ENCODE measurements at regions not wholly inside any gene's neighbourhood (a gene's known extent, or its start where the extent isn't known, plus 50 kb on each side); places are given as distances from the start of the nearest gene placed in this dataset.

GRCh38 chr9:78493166-78493742 is 196.3 kb downstream of the PSAT1 start:
- DNase-seq (ENCODE audit: low read depth in 2 of 2): no peak

DNA sequence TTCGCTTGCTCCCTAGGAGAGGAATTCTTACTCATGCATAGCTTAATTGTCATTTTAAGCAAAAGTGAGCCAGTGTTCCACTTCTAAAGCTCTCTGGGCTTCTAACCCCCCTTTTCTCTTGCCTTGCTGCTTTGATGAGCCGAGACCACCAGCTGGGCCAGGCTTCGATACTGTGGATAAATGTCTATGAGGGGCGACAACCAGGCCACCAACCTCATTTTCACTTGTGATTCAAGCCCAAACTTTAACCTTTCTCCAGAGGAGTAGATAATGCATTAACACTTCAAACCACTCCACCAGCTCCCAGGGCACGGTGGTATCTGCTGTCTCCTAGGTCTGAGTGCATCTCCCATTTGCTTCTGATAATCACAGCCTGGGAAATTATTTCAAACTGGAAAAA is 205.6 kb downstream of the PSAT1 start:
- no peak for DNase-seq (ENCODE audit: low read depth in 2 of 2)

- DNase-seq (ENCODE audit: low read depth in 2 of 2): no peak
Measured at GRCh38 chr9:78505546-78505945, 208.6 kb downstream of the PSAT1 start.

- no peak for DNase-seq (ENCODE audit: low read depth in 2 of 2)
Measured at GRCh38 chr9:78507037-78507436, 210.1 kb downstream of the PSAT1 start.

- DNase-seq (ENCODE audit: low read depth in 2 of 2): no peak
Measured at GRCh38 chr9:78510035-78510434, 213.1 kb downstream of the PSAT1 start.

DNA sequence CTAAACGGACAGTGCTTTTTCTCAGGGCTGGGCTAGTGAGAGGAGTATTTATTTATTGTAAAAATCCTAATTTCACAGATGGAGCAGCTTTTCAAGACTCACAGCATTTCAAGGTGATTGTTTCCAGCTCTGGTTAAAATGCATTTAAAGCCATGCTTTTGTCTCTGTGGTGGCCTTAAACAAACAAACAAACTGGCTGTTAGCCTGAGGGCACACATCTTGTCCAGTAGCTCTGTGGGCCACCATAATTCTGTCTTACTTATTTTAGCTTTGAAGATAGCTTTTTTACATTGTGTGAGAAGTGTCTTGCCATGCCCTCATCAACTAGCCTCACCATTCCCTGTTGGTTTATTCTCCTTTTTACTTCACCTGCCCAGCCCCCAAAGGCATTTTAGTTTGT is 218.2 kb downstream of the PSAT1 start:
- DNase-seq (ENCODE audit: low read depth in 2 of 2): no peak

- DNase-seq (ENCODE audit: low read depth in 2 of 2): no peak
Measured at GRCh38 chr9:78519786-78520185, 222.9 kb downstream of the PSAT1 start.

DNA sequence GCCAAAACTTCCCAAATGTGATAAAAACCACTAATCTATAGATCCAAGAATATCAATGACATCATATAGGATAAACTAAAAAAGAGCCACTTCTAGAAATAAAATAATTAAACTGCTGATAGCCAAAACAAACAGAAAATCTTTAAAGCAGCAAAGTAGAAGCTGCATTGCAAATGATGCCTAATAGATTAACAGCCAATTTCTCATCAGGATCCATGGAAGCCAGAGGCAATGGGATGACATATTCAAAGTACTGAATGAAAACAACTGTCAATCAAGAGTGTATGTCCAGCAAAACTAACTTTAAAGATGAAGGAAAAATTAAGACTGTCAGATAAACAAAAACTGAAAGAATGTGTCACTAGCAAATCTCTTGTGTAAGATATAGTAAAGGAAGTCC is 224.8 kb downstream of the PSAT1 start:
- DNase-seq (ENCODE audit: low read depth in 2 of 2): no peak

DNA sequence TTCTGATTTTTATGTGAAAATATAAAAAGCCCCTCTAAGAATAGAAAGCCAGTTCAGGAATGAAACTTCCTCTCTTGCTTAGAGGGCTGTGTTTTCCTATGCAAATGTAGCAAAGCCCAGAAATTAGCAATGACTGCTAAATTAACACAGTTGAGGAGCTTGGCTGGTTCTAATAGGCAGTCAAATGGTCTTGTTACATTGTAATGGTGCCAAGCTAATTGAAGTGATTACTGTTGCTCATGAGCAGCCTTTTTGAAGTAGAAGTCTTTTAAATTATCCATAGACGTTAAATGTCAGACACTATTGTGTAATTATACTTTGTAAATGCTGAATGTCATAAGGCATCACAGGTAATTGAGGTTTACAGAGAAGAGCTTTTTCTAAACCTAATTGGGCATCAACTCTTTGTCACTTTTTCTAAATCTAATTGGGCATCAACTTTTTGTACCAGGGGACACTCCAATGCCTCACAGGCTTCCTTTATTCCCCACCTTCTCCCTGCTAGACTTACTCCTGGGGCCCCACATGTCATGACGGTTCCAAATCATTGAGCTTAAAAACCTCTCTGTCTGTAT is 229.1 kb downstream of the PSAT1 start:
- no peak for DNase-seq (ENCODE audit: low read depth in 2 of 2)

GRCh38 chr9:78533500-78533899 is 236.6 kb downstream of the PSAT1 start:
- no peak for DNase-seq (ENCODE audit: low read depth in 2 of 2)

GRCh38 chr9:78539188-78539587 is 242.3 kb downstream of the PSAT1 start:
- no peak for DNase-seq (ENCODE audit: low read depth in 2 of 2)

GRCh38 chr9:78539904-78540303 is 243.0 kb downstream of the PSAT1 start:
- DNase-seq (ENCODE audit: low read depth in 2 of 2): no peak

GRCh38 chr9:78541868-78542443 is 245.0 kb downstream of the PSAT1 start:
- no peak for DNase-seq (ENCODE audit: low read depth in 2 of 2)

GRCh38 chr9:78542491-78543181 is 245.7 kb downstream of the PSAT1 start:
- DNase-seq (ENCODE audit: low read depth in 2 of 2): no peak

DNA sequence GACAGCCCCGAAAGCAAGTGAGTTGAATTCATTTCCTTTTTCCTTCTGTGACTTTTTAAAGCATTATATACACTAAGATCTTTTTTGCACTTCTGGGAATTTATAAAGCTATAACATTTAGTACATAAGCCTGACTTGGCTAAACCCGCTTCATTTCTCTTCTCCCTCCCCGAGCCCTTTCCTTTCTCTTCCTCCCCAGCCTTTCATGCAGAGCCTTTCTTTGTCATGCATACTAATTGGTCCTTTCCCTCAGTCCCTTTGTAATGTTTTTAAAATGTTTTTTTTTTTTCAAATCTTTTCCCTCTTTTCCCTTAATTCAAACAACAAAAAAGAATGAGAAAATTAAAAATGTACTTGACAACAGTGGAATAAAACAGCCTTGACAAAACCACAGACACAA is 246.4 kb downstream of the PSAT1 start:
- DNase-seq (ENCODE audit: low read depth in 2 of 2): no peak

DNA sequence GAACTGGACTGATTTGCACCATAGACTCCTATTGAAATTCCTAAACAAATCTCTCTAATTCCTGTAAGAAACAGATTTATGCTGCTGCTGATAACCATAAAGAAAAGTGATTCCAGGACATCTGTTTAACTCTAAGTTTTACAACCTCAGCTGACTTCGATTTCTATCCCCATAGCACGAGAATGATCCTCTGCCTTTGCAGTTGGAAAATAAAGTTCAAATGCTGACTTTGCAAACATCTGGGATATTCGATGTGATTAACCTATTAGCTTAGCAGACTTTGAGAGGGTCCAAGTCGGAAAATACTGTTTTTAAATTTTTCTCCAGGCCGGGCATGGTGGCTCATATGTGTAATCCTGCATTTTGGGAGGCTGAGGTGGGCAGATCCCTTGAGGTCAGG is 247.3 kb downstream of the PSAT1 start:
- DNase-seq (ENCODE audit: low read depth in 2 of 2): no peak

DNA sequence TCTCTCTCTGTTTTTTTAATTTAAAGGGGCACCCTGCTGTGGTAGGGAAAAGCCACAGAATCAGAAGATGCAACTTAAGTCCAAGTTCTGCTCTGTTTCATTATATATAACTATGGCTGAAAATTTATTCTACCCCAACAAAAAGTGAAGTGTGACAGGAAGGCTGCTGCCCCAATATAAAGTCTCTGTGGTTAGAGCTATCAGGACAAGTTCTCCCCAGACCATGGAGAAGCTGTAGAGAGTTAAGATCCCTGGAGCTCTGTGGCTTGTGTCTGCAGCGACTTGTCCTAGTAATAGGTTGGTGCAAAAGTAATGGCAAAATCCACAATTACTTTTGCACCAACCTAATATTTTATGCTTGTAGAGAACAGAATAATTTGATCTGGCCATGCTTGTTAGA is 250.9 kb downstream of the PSAT1 start:
- no peak for DNase-seq (ENCODE audit: low read depth in 2 of 2)

DNA sequence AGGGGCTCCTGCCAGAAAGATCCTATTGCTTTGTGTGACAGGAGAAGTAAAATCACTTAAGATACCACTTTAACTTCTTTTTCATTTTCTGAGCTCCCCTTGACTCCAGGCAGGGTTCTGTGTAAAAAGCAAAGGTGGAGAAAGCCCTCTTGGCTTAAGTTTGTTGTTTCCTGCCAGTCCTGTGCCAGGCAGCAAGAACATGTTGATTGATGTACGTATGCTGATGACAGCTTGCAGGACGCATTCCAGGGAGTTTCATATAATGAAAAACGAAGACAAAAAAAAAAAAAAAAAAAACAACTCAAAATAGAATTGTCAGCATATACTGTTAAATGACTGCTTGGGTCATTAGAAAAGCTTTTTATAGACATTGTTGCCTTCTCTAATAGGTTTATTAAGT is 251.7 kb downstream of the PSAT1 start:
- no peak for DNase-seq (ENCODE audit: low read depth in 2 of 2)

DNA sequence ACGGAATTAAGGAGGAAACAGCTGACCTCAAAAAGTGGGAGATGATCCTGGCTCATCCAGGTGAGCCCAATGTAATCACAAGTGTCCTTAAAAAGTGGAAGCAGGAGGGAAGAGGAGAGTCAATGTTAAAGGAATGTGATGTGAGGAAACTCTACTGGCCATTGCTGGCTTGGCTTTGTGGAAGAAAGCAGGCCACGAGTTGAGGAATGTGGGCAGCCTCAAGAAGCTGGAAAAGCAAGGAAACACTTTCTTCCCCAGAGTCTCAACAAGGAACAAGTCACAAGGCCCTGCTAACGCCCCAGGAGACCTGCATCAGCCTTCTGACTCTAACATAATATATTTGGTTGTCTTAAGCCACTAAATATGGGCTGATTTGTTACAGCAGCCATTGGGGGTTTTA is 252.8 kb downstream of the PSAT1 start:
- no peak for DNase-seq (ENCODE audit: low read depth in 2 of 2)

GRCh38 chr9:78552802-78553201 is 255.9 kb downstream of the PSAT1 start:
- no peak for DNase-seq (ENCODE audit: low read depth in 2 of 2)

- no peak for DNase-seq (ENCODE audit: low read depth in 2 of 2)
Measured at GRCh38 chr9:78557540-78557939, 260.6 kb downstream of the PSAT1 start.

DNA sequence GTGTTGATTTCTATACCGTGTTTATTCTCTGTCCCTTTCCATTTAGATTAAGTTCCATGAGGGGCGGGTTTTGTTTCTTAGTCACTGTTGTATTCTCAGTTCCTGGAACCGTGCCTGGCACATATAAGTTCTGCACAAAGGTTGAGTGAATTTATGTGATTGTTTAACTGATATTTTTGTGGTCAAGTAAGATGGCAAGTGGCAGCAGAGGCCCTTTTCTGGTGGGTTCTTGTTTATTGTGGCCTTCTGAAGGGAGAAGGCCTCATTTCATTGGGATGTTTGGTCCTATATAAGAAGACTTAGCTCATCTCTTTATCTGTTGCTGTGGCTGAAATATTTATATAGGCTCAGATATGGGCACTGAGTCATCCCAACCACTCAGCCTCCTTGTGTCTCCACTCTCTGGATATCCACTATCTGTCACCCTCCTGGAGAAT is 262.5 kb downstream of the PSAT1 start:
- DNase-seq (ENCODE audit: low read depth in 2 of 2): no peak

DNA sequence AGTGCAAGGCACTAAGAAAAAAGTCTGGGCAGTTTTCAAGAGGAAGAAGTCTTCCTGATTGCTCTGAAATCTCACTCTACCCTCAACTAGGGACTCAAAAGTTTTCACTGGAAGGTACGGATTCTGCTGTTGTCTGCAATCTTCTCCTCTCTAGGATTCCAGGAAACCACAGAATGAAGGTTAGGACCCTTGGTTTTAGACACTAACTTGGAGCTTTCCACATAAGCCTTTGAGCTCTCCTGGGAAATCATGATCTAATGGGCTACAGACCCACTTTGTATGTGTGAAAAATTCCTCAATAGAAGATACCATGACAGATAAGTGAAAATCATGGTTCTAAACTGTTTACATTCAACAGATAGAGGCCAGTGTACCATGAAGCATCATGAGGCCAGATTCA is 265.1 kb downstream of the PSAT1 start:
- DNase-seq (ENCODE audit: low read depth in 2 of 2): no peak
